CD14-positive monocyte (primary cell): ENCODE measurements at regions not wholly inside any gene's neighbourhood (a gene's known extent, or its start where the extent isn't known, plus 50 kb on each side); places are given as distances from the start of the nearest gene placed in this dataset.

Experiments used
- DNase-seq, 3 donors: peaks; one replicate each; pipeline ENCODE4 v3.0.0-alpha.2; 2011 to 2022
- H2AFZ ChIP-seq: 2 replicates; pipeline ENCODE4 v1.6.0; 2012; ENCODE audit warnings: mild to moderate bottlenecking, low read depth, low read length, inconsistent platforms; ENCODE audit not compliant: insufficient read depth, poor library complexity, severe bottlenecking
- H3K27ac ChIP-seq, 2 donors: 1 replicate in 1 of 2; 2 replicates in 1 of 2; pipeline ENCODE4 v1.5.1; 2012 to 2013; ENCODE audit warnings: low read length in 2 of 2, control low read depth in 1 of 2, inconsistent platforms in 1 of 2, low read depth in 1 of 2, mild to moderate bottlenecking in 1 of 2
- H3K27me3 ChIP-seq, 2 donors: one replicate each; pipeline versions ENCODE4 v1.6.0 to v1.6.1; 2011 to 2013; ENCODE audit warnings: low read length in 2 of 2; ENCODE audit not compliant: control insufficient read depth in 2 of 2, insufficient read depth in 2 of 2
- H3K36me3 ChIP-seq, 2 donors: replicated peaks in 1 of 2; 1 replicate in 1 of 2; 2 replicates in 1 of 2; pipeline versions ENCODE4 v1.5.1 to v1.6.1; 2012 to 2013; ENCODE audit warnings: low read length in 2 of 2, control low read depth in 1 of 2, inconsistent platforms in 1 of 2, mild to moderate bottlenecking in 1 of 2; ENCODE audit not compliant: insufficient read depth in 2 of 2, control insufficient read depth in 1 of 2
- H3K4me1 ChIP-seq, 2 donors: 1 replicate in 1 of 2; 2 replicates in 1 of 2; pipeline versions ENCODE4 v1.5.1 to v1.6.1; 2012 to 2013; ENCODE audit warnings: low read length in 2 of 2, control low read depth in 1 of 2, inconsistent platforms in 1 of 2, mild to moderate bottlenecking in 1 of 2, moderate library complexity in 1 of 2; ENCODE audit not compliant: insufficient read depth in 2 of 2, control insufficient read depth in 1 of 2
- H3K4me2 ChIP-seq: replicated peaks from 2 replicates; pipeline ENCODE3; 2012; ENCODE audit warnings: low read length, moderate library complexity, mild to moderate bottlenecking; ENCODE audit not compliant: poor library complexity, severe bottlenecking; ENCODE audit errors: extremely low read depth
- H3K4me3 ChIP-seq, 3 experiments: fragments of 200-600 bp in 1 of 3; sonication (generic) in 1 of 3; replicated peaks in 1 of 3; 1 replicate in 2 of 3; 2 replicates in 1 of 3; pipeline ENCODE4 v1.5.1; 2011 to 2013; ENCODE audit warnings: low read length in 3 of 3, mild to moderate bottlenecking in 3 of 3, control low read depth in 2 of 3, low read depth in 2 of 3, inconsistent platforms in 1 of 3, moderate library complexity in 1 of 3
- H3K79me2 ChIP-seq: 2 replicates; pipeline ENCODE4 v1.6.0; 2012; ENCODE audit warnings: mild to moderate bottlenecking, control low read depth, inconsistent platforms, low read length, moderate library complexity; ENCODE audit not compliant: insufficient read depth
- H3K9ac ChIP-seq: 2 replicates; pipeline ENCODE4 v1.6.0; 2017; ENCODE audit warnings: low read length, mild to moderate bottlenecking; ENCODE audit not compliant: insufficient read depth, poor library complexity, severe bottlenecking
- H3K9me3 ChIP-seq, 2 donors: replicated peaks in 1 of 2; 1 replicate in 1 of 2; 2 replicates in 1 of 2; pipeline versions ENCODE4 v1.5.1 to v1.6.1; 2012 to 2013; ENCODE audit warnings: low read length in 2 of 2, control low read depth in 1 of 2; ENCODE audit not compliant: control insufficient read depth in 1 of 2, insufficient read depth in 1 of 2
- H4K20me1 ChIP-seq: 2 replicates; pipeline ENCODE4 v1.6.0; 2012; ENCODE audit warnings: mild to moderate bottlenecking, low read length, control low read depth, moderate library complexity; ENCODE audit not compliant: insufficient read depth
- H3K27ac Mint-ChIP-seq, 7 donors: one replicate each; pipeline ENCODE4 v1.8.0; 2020; ENCODE audit warnings: mild to moderate bottlenecking in 7 of 7, mixed read lengths in 7 of 7, moderate library complexity in 6 of 7, inconsistent platforms in 2 of 7
- H3K27me3 Mint-ChIP-seq, 3 donors: one replicate each; pipeline ENCODE4 v1.8.0; 2021 to 2022; ENCODE audit warnings: low read depth in 3 of 3, mild to moderate bottlenecking in 3 of 3, mixed read lengths in 3 of 3, moderate library complexity in 3 of 3, inconsistent platforms in 1 of 3
- H3K36me3 Mint-ChIP-seq, 2 donors: one replicate each; pipeline ENCODE4 v1.8.0; 2020; ENCODE audit warnings: mixed read lengths in 2 of 2, inconsistent platforms in 1 of 2, mild to moderate bottlenecking in 1 of 2
- H3K4me1 Mint-ChIP-seq: one replicate; pipeline ENCODE4 v1.8.0; 2020; ENCODE audit warnings: mild to moderate bottlenecking, mixed read lengths
- H3K4me3 Mint-ChIP-seq, 2 donors: one replicate each; pipeline ENCODE4 v1.8.0; 2020; ENCODE audit warnings: mild to moderate bottlenecking in 2 of 2, mixed read lengths in 2 of 2, moderate library complexity in 1 of 2
- H3K9me3 Mint-ChIP-seq, 7 donors: one replicate each; pipeline ENCODE4 v1.8.0; 2020 to 2022; ENCODE audit warnings: mixed read lengths in 7 of 7, mild to moderate bottlenecking in 6 of 7, moderate library complexity in 6 of 7, inconsistent platforms in 2 of 7
- CTCF ChIP-seq: fragments of 200-600 bp; IDR thresholded peaks from one replicate; pipeline ENCODE4 v1.8.0; 2022; ENCODE audit warnings: antibody characterized with exemption, mild to moderate bottlenecking
- WGBS: methylation state at CpG from one replicate; pipeline ENCODE4 v1.1.5; 2013; ENCODE audit warnings: missing lambda C conversion rate; ENCODE audit not compliant: insufficient coverage; 5-methylcytosine and 5-hydroxymethylcytosine counted together
- intact Hi-C, 2 donors: fragments of 100-400 bp; cut with micrococcal nuclease; formaldehyde crosslinking; loops; one replicate each; pipeline versions ENCODE4 v1.15.0 to v1.15.1; 2023

GRCh38 chr4:78721747-78722146, 54.4 kb upstream of the BMP2K start:
- intact Hi-C loops, result no loop called here
- H3K79me2 ChIP-seq, result no peaks in the 10 kb centered on the region
- no CpG with 5 or more reads among the region's 4 CpGs for WGBS
- H3K4me1 ChIP-seq, result peaks cover 33 to 40% of the 10 kb centered on the region in 2 donors
- H3K9me3 ChIP-seq, result no peaks in the 10 kb centered on the region
- peak overlapping the region in 1 of 3 experiments; percentile 64 for H3K4me3 ChIP-seq
- peak overlapping the region; percentile 79 for H3K4me2 ChIP-seq
- no peaks in the 10 kb centered on the region for H4K20me1 ChIP-seq
- peaks cover 0 to 3% (median 0%) of the 10 kb centered on the region in 7 donors for H3K9me3 Mint-ChIP-seq
- peaks cover 9% of the 10 kb centered on the region in 2 donors for H3K36me3 Mint-ChIP-seq
- no peak for TF ChIP-seq CTCF
- peak overlapping the region in 1 of 2 donors; percentile 88 for H3K4me3 Mint-ChIP-seq
- peak overlapping the region in 1 of 2 donors; percentile 77 for H3K27ac ChIP-seq
- H3K9ac ChIP-seq, result no peak overlapping the region
- H3K4me1 Mint-ChIP-seq, result peaks cover 69% of the 10 kb centered on the region
- H3K36me3 ChIP-seq, result no peaks in the 10 kb centered on the region
- peaks cover 0 to 11% (median 2%) of the 10 kb centered on the region in 3 donors for H3K27me3 Mint-ChIP-seq
- H2AFZ ChIP-seq, result peak overlapping the region; percentile 37
- no peak for DNase-seq
- no peaks in the 10 kb centered on the region for H3K27me3 ChIP-seq
- H3K27ac Mint-ChIP-seq, result peak overlapping the region in 5 of 7 donors; percentile 3 to 94 (median 80)

GRCh38 chr4:78722320-78722719, 53.8 kb upstream of the BMP2K start:
- intact Hi-C loops, result no loop called here
- Mint-ChIP-seq H3K4me1 (peaks cover 69% of the 10 kb centered on the region), H3K27ac (peak overlapping the region in 5 of 7 donors; percentile 27 to 77 (median 43)), H3K36me3 (peaks cover 9% of the 10 kb centered on the region in 2 donors), H3K27me3 (peaks cover 0 to 12% (median 2%) of the 10 kb centered on the region in 3 donors), H3K9me3 (peaks cover 0 to 3% (median 0%) of the 10 kb centered on the region in 7 donors), H3K4me3 (peak overlapping the region in 1 of 2 donors; percentile 15)
- peak overlapping the region; percentile 37 for H2AFZ ChIP-seq
- TF ChIP-seq CTCF, result no peak
- no peaks in the 10 kb centered on the region for H3K9me3 ChIP-seq
- H3K4me1 ChIP-seq, result peaks cover 38 to 40% of the 10 kb centered on the region in 2 donors
- no peak overlapping the region for H3K4me3 ChIP-seq
- H3K9ac ChIP-seq, result no peak overlapping the region
- no peaks in the 10 kb centered on the region for H3K27me3 ChIP-seq
- H3K79me2 ChIP-seq, result no peaks in the 10 kb centered on the region
- H3K4me2 ChIP-seq, result no peak overlapping the region
- H3K27ac ChIP-seq, result peak overlapping the region in 1 of 2 donors; percentile 77
- no peaks in the 10 kb centered on the region for H3K36me3 ChIP-seq
- WGBS, result 40% methylated on average over 1 of the region's 5 CpGs
- no peaks in the 10 kb centered on the region for H4K20me1 ChIP-seq
- DNase-seq, result no peak
